ENCODE measurements at regions not wholly inside any gene's neighbourhood (a gene's known extent, or its start where the extent isn't known, plus 50 kb on each side); places are given as distances from the start of the nearest gene placed in this dataset.

DNA sequence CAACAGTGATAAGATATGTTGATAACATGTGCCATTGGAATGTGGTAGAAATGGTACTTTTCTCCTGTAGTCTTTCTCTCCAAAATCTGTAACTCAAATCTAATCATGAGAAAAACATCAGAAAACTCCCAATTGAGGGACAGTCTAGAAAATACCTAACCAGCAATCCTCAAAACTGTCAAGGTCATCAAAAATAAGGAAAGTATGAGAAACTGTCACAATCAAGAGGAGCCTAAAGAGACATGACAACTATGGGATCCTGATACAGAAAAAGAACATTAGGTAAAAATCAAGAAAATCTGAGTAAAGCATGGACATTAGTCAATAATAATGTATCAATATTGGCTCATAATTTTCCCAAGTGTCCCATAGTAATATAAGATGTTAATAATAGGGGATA lies 124.5 kb upstream of the PPP1R2C start:
- no peak overlapping the region for H3K4me3 ChIP-seq (ENCODE audit: low read depth, low read length, poor library complexity, severe bottlenecking)
- H3K79me2 ChIP-seq (ENCODE audit: insufficient read depth, low read depth, low read length) = no peaks in the 10 kb centered on the region
- intact Hi-C loops (cut with micrococcal nuclease; ENCODE audit: unreplicated experiment) = no loop called here
- H3K4me2 ChIP-seq (ENCODE audit: low read length) = no peak overlapping the region
- CTCF ChIA-PET (ENCODE audit: unreplicated experiment) = no interaction called here
- H3K4me1 ChIP-seq (ENCODE audit: insufficient read depth, low read length, poor library complexity, severe bottlenecking) = no peaks in the 10 kb centered on the region
- H3K9me2 ChIP-seq (ENCODE audit: insufficient read depth, low read length) = no peaks in the 10 kb centered on the region
- DNase-seq (ENCODE audit: low spot score) = no peak
- BruUV-seq (replicated peaks) = no TSS peak
- H2AFZ ChIP-seq (ENCODE audit: low read length) = no peak overlapping the region
- no peak overlapping the region for H3K27ac ChIP-seq (ENCODE audit: low read depth, low read length, poor library complexity, severe bottlenecking)
- POLR2A ChIA-PET = interaction anchor here (0.7 to 0.8 kb wide), 2 partner anchors 10 to 22 kb away, joined by 3 to 4 read pairs; no protein-coding TSS in a partner anchor
- H3K36me3 ChIP-seq (ENCODE audit: insufficient read depth, low read length) = no peaks in the 10 kb centered on the region
- TF ChIP-seq EZH2phosphoT487 (IDR thresholded peaks at IDR 0.05; ENCODE audit: borderline replicate concordance, low read depth, low read length) = no peak
- TF ChIP-seq, protein P1, sequence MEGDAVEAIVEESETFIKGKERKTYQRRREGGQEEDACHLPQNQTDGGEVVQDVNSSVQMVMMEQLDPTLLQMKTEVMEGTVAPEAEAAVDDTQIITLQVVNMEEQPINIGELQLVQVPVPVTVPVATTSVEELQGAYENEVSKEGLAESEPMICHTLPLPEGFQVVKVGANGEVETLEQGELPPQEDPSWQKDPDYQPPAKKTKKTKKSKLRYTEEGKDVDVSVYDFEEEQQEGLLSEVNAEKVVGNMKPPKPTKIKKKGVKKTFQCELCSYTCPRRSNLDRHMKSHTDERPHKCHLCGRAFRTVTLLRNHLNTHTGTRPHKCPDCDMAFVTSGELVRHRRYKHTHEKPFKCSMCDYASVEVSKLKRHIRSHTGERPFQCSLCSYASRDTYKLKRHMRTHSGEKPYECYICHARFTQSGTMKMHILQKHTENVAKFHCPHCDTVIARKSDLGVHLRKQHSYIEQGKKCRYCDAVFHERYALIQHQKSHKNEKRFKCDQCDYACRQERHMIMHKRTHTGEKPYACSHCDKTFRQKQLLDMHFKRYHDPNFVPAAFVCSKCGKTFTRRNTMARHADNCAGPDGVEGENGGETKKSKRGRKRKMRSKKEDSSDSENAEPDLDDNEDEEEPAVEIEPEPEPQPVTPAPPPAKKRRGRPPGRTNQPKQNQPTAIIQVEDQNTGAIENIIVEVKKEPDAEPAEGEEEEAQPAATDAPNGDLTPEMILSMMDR (conservative IDR thresholded peaks at IDR 0.05; ENCODE audit: low read length) = no peak
- H3K9me3 ChIP-seq (ENCODE audit: low read length) = no peaks in the 10 kb centered on the region
- H4K20me1 ChIP-seq (ENCODE audit: insufficient read depth, low read length) = no peaks in the 10 kb centered on the region

DNA sequence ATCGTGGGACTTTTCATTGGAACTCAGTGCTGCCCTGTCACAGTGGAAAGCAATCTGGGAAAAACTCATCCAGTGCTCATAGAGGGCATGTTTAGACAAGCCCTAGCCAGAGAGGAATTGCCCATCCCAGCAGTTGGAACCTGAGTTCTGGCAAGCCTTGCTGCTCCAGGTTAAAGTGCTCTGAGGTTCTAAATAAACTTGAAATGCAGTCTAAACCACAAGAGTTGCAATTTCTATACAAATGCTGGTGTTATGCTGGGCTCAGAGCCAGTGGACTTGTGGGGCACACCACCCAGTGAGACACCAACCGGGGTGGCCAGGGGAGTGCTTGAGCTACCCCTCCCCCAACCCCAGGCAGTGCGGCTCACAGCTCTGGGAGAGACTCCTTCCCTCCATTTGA lies 142.8 kb upstream of the PPP1R2C start:
- Histone ChIP-seq H3K36me3 (ENCODE audit: insufficient read depth, low read length) (no peaks in the 10 kb centered on the region), H3K79me2 (ENCODE audit: insufficient read depth, low read depth, low read length) (no peaks in the 10 kb centered on the region), H2AFZ (ENCODE audit: low read length) (no peak overlapping the region), H3K4me1 (ENCODE audit: insufficient read depth, low read length, poor library complexity, severe bottlenecking) (no peaks in the 10 kb centered on the region), H3K4me3 (ENCODE audit: low read depth, low read length, poor library complexity, severe bottlenecking) (no peak overlapping the region), H3K9me2 (ENCODE audit: insufficient read depth, low read length) (no peaks in the 10 kb centered on the region), H3K27ac (ENCODE audit: low read depth, low read length, poor library complexity, severe bottlenecking) (no peak overlapping the region), H3K9me3 (ENCODE audit: low read length) (no peaks in the 10 kb centered on the region), H4K20me1 (ENCODE audit: insufficient read depth, low read length) (no peaks in the 10 kb centered on the region), H3K4me2 (ENCODE audit: low read length) (no peak overlapping the region)
- POLR2A ChIA-PET = no interaction called here
- DNase-seq (ENCODE audit: low spot score) = no peak
- no peak for TF ChIP-seq EZH2phosphoT487 (IDR thresholded peaks at IDR 0.05; ENCODE audit: borderline replicate concordance, low read depth, low read length)
- TF ChIP-seq, protein P1 (conservative IDR thresholded peaks at IDR 0.05; ENCODE audit: low read length) = no peak
- intact Hi-C loops (cut with micrococcal nuclease; ENCODE audit: unreplicated experiment) = no loop called here
- no TSS peak for BruUV-seq (replicated peaks)
- CTCF ChIA-PET (ENCODE audit: unreplicated experiment) = no interaction called here

DNA sequence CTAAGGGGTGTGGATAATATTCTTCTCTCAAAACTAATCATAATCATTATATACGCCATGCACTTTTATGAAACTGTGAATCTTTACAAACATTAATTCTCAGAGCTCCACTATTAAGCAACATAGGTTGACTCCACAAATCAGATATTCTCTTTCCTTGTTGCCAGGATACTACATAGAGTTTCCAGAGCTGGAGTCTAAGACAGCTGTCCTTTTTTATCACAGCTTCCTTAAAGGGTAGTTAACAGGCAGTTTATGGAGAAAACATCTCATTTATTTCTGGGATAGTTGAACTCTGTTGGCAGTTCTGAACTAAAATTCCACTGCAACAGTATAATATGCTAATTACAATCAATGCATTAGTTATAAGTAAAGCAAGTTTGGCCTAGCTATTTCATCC lies 152.1 kb upstream of the PPP1R2C start:
- H3K79me2 ChIP-seq (ENCODE audit: insufficient read depth, low read depth, low read length) = no peaks in the 10 kb centered on the region
- no peak for TF ChIP-seq EZH2phosphoT487 (IDR thresholded peaks at IDR 0.05; ENCODE audit: borderline replicate concordance, low read depth, low read length)
- TF ChIP-seq, protein P1 (conservative IDR thresholded peaks at IDR 0.05; ENCODE audit: low read length) = no peak
- CTCF ChIA-PET (ENCODE audit: unreplicated experiment) = no interaction called here

More for the DNA sequence above, 152.1 kb upstream of the PPP1R2C start:
- Histone ChIP-seq H3K9me3 (ENCODE audit: low read length) (peaks cover under 1% of the 10 kb centered on the region; the same call in 1 of the 2 replicates), H3K4me3 (ENCODE audit: low read depth, low read length, poor library complexity, severe bottlenecking) (no peak overlapping the region), H3K36me3 (ENCODE audit: insufficient read depth, low read length) (peaks cover 12% of the 10 kb centered on the region; the same call in 1 of the 2 replicates), H3K4me2 (ENCODE audit: low read length) (no peak overlapping the region), H2AFZ (ENCODE audit: low read length) (no peak overlapping the region), H3K9me2 (ENCODE audit: insufficient read depth, low read length) (no peaks in the 10 kb centered on the region), H3K27ac (ENCODE audit: low read depth, low read length, poor library complexity, severe bottlenecking) (no peak overlapping the region), H4K20me1 (ENCODE audit: insufficient read depth, low read length) (no peaks in the 10 kb centered on the region), H3K4me1 (ENCODE audit: insufficient read depth, low read length, poor library complexity, severe bottlenecking) (peaks cover 18% of the 10 kb centered on the region)
- POLR2A ChIA-PET = interaction anchor here (1.0 kb wide), 1 partner anchor 322 kb away, joined by 4 read pairs; no protein-coding TSS in a partner anchor
- no TSS peak for BruUV-seq (replicated peaks)
- intact Hi-C loops (cut with micrococcal nuclease; ENCODE audit: unreplicated experiment) = no loop called here
- DNase-seq (ENCODE audit: low spot score) = no peak
